ENCODE measurements at regions not wholly inside any gene's neighbourhood (a gene's known extent, or its start where the extent isn't known, plus 50 kb on each side); places are given as distances from the start of the nearest gene placed in this dataset.

GRCh38 chr3:3516384-3516783 is 282.8 kb upstream of the LRRN1 start:
- Mint-ChIP-seq H3K27ac (no peak overlapping the region), H3K9me3 (no peaks in the 10 kb centered on the region), H3K4me1 (no peaks in the 10 kb centered on the region), H3K27me3 (peaks cover 0 to 11% (median 0%) of the 10 kb centered on the region in 5 donors), H3K4me3 (no peak overlapping the region), H3K36me3 (no peaks in the 10 kb centered on the region)
- POLR2A ChIA-PET, result no interaction called here
- ATAC-seq (no peak), DNase-seq (no peak)

- H3K4me3 Mint-ChIP-seq, result no peak overlapping the region
- no peak overlapping the region for H3K27ac Mint-ChIP-seq
- peaks cover 0 to 3% (median 0%) of the 10 kb centered on the region in 5 donors for H3K27me3 Mint-ChIP-seq
- ATAC-seq, result no peak
- no peaks in the 10 kb centered on the region for H3K4me1 Mint-ChIP-seq
- no peaks in the 10 kb centered on the region for H3K36me3 Mint-ChIP-seq
- H3K9me3 Mint-ChIP-seq, result no peaks in the 10 kb centered on the region
- DNase-seq, result no peak
- POLR2A ChIA-PET, result no interaction called here
These were observed 289.6 kb upstream of the LRRN1 start for GRCh38 chr3:3509665-3510064.

DNA sequence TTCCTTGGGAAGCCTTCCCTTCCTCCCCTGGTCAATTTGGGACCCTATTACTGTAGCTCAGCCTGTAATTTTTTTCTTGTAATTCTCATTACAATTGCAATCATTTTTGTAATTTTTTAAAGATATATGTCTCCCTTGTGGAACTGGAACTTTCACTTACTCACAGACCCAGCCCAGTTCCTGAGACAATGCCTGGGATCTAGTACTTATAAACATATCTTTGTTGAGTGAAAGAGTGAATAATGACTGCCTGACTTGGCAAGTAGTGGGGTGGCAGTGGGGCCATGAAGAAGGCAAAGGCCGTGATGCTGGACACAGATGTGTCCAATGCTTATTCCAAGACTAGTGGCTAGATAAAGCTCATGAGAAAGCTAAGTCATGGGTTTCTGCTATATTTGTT is 294.5 kb upstream of the LRRN1 start:
- POLR2A ChIA-PET, result no interaction called here
- H3K4me3 Mint-ChIP-seq, result no peak overlapping the region
- no peaks in the 10 kb centered on the region for H3K36me3 Mint-ChIP-seq
- no peak for ATAC-seq
- peaks cover 0 to 9% (median 0%) of the 10 kb centered on the region in 9 donors for H3K9me3 Mint-ChIP-seq
- DNase-seq, result no peak
- H3K27ac Mint-ChIP-seq, result no peak overlapping the region
- H3K4me1 Mint-ChIP-seq, result no peaks in the 10 kb centered on the region
- H3K27me3 Mint-ChIP-seq, result peaks cover 0 to 7% (median 0%) of the 10 kb centered on the region in 5 donors

DNA sequence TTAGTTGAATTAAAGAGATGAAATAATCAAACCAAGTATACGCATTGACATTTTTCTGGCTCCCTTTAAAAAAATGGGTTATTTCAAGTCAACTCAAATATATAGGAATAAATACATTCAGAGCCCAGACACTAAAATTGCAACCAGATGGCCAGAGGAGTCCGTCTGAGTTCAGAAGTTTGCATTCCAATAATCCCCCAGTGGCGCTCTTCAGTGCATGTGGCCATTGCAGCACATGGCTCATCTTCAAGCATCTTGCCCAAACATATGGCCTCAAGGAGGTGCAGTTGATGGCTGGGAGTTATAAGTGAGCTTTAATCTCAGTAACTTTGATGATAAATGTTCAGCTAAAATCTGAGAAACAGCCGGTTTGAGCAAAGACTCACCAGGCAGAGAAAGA is 295.8 kb upstream of the LRRN1 start:
- Mint-ChIP-seq H3K27ac (no peak overlapping the region), H3K4me1 (no peaks in the 10 kb centered on the region), H3K4me3 (no peak overlapping the region), H3K9me3 (peaks cover 0 to 9% (median 0%) of the 10 kb centered on the region in 9 donors), H3K36me3 (no peaks in the 10 kb centered on the region), H3K27me3 (peaks cover 0 to 7% (median 0%) of the 10 kb centered on the region in 5 donors)
- no peak for ATAC-seq
- POLR2A ChIA-PET, result no interaction called here
- DNase-seq, result no peak

- no peak for DNase-seq
- Mint-ChIP-seq H3K27me3 (peaks cover 0 to 7% (median 0%) of the 10 kb centered on the region in 5 donors), H3K4me3 (no peak overlapping the region), H3K4me1 (no peaks in the 10 kb centered on the region), H3K27ac (no peak overlapping the region), H3K9me3 (peaks cover 0 to 9% (median 0%) of the 10 kb centered on the region in 9 donors), H3K36me3 (no peaks in the 10 kb centered on the region)
- ATAC-seq, result no peak
- POLR2A ChIA-PET, result no interaction called here
These were observed 299.2 kb upstream of the LRRN1 start for GRCh38 chr3:3499987-3500386.

DNA sequence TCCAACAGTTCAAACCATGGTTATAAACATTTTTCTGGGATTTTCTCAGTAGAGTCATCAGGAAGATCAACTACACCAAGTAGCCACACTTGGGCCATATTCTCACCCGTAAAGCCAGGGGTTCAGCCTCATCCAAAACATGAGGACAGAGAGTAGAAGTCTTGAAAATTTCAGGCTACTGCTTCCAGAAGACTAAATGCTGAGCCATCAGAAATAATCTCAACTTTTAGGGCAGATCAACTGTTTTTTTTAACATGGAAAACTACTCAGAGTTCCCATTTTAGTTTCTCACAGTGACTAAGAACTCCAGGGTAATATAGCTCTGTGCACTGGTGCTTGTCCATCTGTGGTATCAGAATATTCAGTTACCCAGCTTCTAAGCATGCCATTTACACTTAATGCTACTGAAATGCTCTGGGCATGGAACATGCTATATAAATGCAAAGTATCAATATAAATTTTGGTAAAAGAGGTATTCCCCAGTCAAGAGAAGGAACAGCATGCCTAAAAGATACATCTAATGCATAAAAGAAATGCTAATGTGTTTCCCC is 300.1 kb upstream of the LRRN1 start:
- peaks cover 0 to 9% (median 0%) of the 10 kb centered on the region in 9 donors for H3K9me3 Mint-ChIP-seq
- POLR2A ChIA-PET, result no interaction called here
- H3K4me3 Mint-ChIP-seq, result no peak overlapping the region
- no peaks in the 10 kb centered on the region for H3K36me3 Mint-ChIP-seq
- DNase-seq (no peak), ATAC-seq (no peak)
- H3K27ac Mint-ChIP-seq, result no peak overlapping the region
- no peaks in the 10 kb centered on the region for H3K4me1 Mint-ChIP-seq
- peaks cover 0 to 7% (median 0%) of the 10 kb centered on the region in 5 donors for H3K27me3 Mint-ChIP-seq

- no peak overlapping the region for H3K27ac Mint-ChIP-seq
- POLR2A ChIA-PET, result no interaction called here
- no peak overlapping the region for H3K4me3 Mint-ChIP-seq
- no peaks in the 10 kb centered on the region for H3K4me1 Mint-ChIP-seq
- no peak for ATAC-seq
- peaks cover 5 to 19% (median 15%) of the 10 kb centered on the region in 9 donors for H3K9me3 Mint-ChIP-seq
- no peak for DNase-seq
- H3K27me3 Mint-ChIP-seq, result peaks cover 0 to 14% (median 3%) of the 10 kb centered on the region in 5 donors
- peaks cover 0 to 6% (median 4%) of the 10 kb centered on the region in 3 donors for H3K36me3 Mint-ChIP-seq
These were observed 303.6 kb upstream of the LRRN1 start for GRCh38 chr3:3495611-3496010.

- Mint-ChIP-seq H3K27me3 (peaks cover 0 to 6% (median 0%) of the 10 kb centered on the region in 5 donors), H3K4me1 (no peaks in the 10 kb centered on the region), H3K36me3 (peaks cover 0 to 5% (median 0%) of the 10 kb centered on the region in 3 donors), H3K27ac (no peak overlapping the region), H3K9me3 (peaks cover 0 to 8% (median 2%) of the 10 kb centered on the region in 9 donors), H3K4me3 (no peak overlapping the region)
- DNase-seq (no peak), ATAC-seq (no peak)
- POLR2A ChIA-PET, result no interaction called here
These were observed 297.2 kb upstream of the CRBN start for GRCh38 chr3:3476669-3477068.

- no peaks in the 10 kb centered on the region for H3K4me1 Mint-ChIP-seq
- POLR2A ChIA-PET, result no interaction called here
- H3K4me3 Mint-ChIP-seq, result no peak overlapping the region
- no peaks in the 10 kb centered on the region for H3K36me3 Mint-ChIP-seq
- H3K9me3 Mint-ChIP-seq, result peaks cover 0 to 2% (median 0%) of the 10 kb centered on the region in 9 donors
- H3K27me3 Mint-ChIP-seq, result peaks cover 0 to 2% (median 0%) of the 10 kb centered on the region in 5 donors
- H3K27ac Mint-ChIP-seq, result no peak overlapping the region
- DNase-seq, result no peak
- ATAC-seq, result no peak
These were observed 289.1 kb upstream of the CRBN start for GRCh38 chr3:3468596-3468995.

GRCh38 chr3:3464131-3464530 is 284.6 kb upstream of the CRBN start:
- no peaks in the 10 kb centered on the region for H3K36me3 Mint-ChIP-seq
- no peaks in the 10 kb centered on the region for H3K4me1 Mint-ChIP-seq
- no peak overlapping the region for H3K4me3 Mint-ChIP-seq
- peaks cover 0 to 3% (median 0%) of the 10 kb centered on the region in 9 donors for H3K9me3 Mint-ChIP-seq
- POLR2A ChIA-PET, result no interaction called here
- peaks cover 0 to 4% (median 0%) of the 10 kb centered on the region in 5 donors for H3K27me3 Mint-ChIP-seq
- DNase-seq (no peak), ATAC-seq (no peak)
- H3K27ac Mint-ChIP-seq, result no peak overlapping the region

DNA sequence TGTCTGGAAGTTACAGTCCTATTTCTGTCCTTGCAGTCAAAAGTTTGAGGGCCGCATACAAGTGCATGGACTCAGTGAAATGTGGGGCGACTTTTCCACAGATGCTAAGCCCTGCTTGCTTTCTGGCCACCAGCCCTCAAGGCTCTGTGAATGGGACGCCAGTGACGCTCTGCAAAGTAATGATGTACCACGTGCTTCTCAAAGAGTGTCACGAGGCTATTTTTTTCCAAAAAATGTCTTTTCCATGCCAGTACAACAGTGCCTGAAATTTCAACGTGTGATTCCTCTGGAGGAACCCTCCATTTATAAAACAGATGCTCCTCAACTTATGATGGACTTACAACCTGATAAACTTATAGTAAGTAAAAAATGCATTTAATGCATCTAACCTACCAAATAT is 281.8 kb upstream of the CRBN start:
- ATAC-seq, result no peak
- Mint-ChIP-seq H3K9me3 (peaks cover 0 to 10% (median 0%) of the 10 kb centered on the region in 9 donors), H3K27ac (no peak overlapping the region), H3K4me1 (no peaks in the 10 kb centered on the region), H3K4me3 (no peak overlapping the region), H3K36me3 (no peaks in the 10 kb centered on the region), H3K27me3 (peaks cover 0 to 7% (median 0%) of the 10 kb centered on the region in 5 donors)
- no peak for DNase-seq
- POLR2A ChIA-PET, result no interaction called here

GRCh38 chr3:3448468-3448867 is 269.0 kb upstream of the CRBN start:
- H3K36me3 Mint-ChIP-seq, result no peaks in the 10 kb centered on the region
- H3K4me1 Mint-ChIP-seq, result no peaks in the 10 kb centered on the region
- no peak overlapping the region for H3K27ac Mint-ChIP-seq
- DNase-seq (no peak), ATAC-seq (no peak)
- H3K9me3 Mint-ChIP-seq, result peaks cover 0 to 3% (median 0%) of the 10 kb centered on the region in 9 donors
- H3K4me3 Mint-ChIP-seq, result no peak overlapping the region
- peaks cover 0 to 4% (median 0%) of the 10 kb centered on the region in 5 donors for H3K27me3 Mint-ChIP-seq
- POLR2A ChIA-PET, result no interaction called here

- DNase-seq (no peak), ATAC-seq (no peak)
- Mint-ChIP-seq H3K36me3 (no peaks in the 10 kb centered on the region), H3K9me3 (peaks cover 0 to 3% (median 0%) of the 10 kb centered on the region in 9 donors), H3K4me1 (no peaks in the 10 kb centered on the region), H3K27ac (no peak overlapping the region), H3K27me3 (peaks cover 0 to 4% (median 0%) of the 10 kb centered on the region in 5 donors), H3K4me3 (no peak overlapping the region)
- POLR2A ChIA-PET, result no interaction called here
These were observed 268.1 kb upstream of the CRBN start for GRCh38 chr3:3447641-3448040.

DNA sequence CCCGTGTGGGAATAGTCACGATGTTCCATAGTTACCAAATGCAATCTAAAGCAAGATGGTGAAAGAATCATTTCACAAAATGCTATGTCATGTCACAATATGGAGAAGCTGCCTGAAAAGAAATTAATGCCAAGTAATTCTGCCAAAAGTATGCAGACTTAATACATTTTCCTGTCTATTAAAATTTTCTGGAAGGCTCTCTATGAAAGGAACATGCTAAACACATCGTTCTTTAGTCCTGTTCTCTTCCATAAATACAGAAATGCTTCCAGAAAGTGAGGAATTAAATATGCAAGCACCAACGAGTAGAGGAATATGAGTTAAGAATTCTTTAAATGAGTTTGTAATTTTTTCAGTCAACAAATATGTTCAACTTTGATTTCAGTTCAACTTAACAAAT is 266.8 kb upstream of the CRBN start:
- POLR2A ChIA-PET, result no interaction called here
- H3K4me1 Mint-ChIP-seq, result no peaks in the 10 kb centered on the region
- no peak overlapping the region for H3K27ac Mint-ChIP-seq
- no peak overlapping the region for H3K4me3 Mint-ChIP-seq
- ATAC-seq, result no peak
- H3K9me3 Mint-ChIP-seq, result peaks cover 0 to 3% (median 0%) of the 10 kb centered on the region in 9 donors
- H3K36me3 Mint-ChIP-seq, result no peaks in the 10 kb centered on the region
- no peak for DNase-seq
- peaks cover 0 to 4% (median 0%) of the 10 kb centered on the region in 5 donors for H3K27me3 Mint-ChIP-seq
